GM12864 (cell line): ENCODE measurements at regions not wholly inside any gene's neighbourhood (a gene's known extent, or its start where the extent isn't known, plus 50 kb on each side); places are given as distances from the start of the nearest gene placed in this dataset.

Experiments
- DNase-seq: peaks from one replicate; pipeline ENCODE4 v3.0.0-alpha.2; 2011; ENCODE audit warnings: low read depth
- H3K4me3 ChIP-seq: 2 replicates; pipeline ENCODE4 v1.5.1; 2011; ENCODE audit warnings: mild to moderate bottlenecking, low read depth, low read length, control low read depth
- CTCF ChIP-seq: IDR thresholded peaks from 2 replicates; pipeline ENCODE4 v1.5.1; 2011; ENCODE audit warnings: low read depth, mild to moderate bottlenecking, moderate library complexity, low read length, control low read depth, inconsistent platforms; ENCODE audit errors: missing control alignments

GRCh38 chr5:50922942-50923767 lies 256.7 kb downstream of the PARP8 start:
- H3K4me3 ChIP-seq: no peak overlapping the region
- peak; percentile 1 for TF ChIP-seq CTCF
- DNase-seq: no peak

- no peak overlapping the region for H3K4me3 ChIP-seq
- no peak for DNase-seq
- TF ChIP-seq CTCF: no peak
These were observed 257.5 kb downstream of the PARP8 start for GRCh38 chr5:50923768-50924494.

- no peak for TF ChIP-seq CTCF
- no peak for DNase-seq
- no peak overlapping the region for H3K4me3 ChIP-seq
These were observed 261.5 kb downstream of the PARP8 start for GRCh38 chr5:50927953-50928352.

GRCh38 chr5:50929174-50929573 lies 262.7 kb downstream of the PARP8 start:
- no peak for TF ChIP-seq CTCF
- no peak overlapping the region for H3K4me3 ChIP-seq
- no peak for DNase-seq

DNA sequence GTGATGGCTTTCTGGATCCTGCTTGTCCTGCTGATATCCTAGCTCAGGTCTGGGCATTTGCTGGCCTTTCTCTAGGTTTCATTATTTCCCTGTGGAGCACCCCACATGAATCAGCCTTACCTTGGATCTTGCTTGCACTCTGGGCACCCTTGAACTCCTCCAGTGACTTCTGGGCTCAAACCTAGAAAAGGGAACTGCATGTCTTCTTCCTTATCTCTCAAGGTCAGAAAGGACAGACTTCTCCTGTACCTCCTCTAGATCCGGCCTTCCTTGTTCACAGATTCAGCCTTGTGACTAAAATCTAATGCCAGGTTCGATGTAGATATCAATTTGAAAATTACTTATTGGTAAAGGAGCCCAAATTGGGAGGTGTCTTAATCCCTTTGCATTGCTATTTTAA lies 267.9 kb downstream of the PARP8 start:
- no peak for DNase-seq

DNA sequence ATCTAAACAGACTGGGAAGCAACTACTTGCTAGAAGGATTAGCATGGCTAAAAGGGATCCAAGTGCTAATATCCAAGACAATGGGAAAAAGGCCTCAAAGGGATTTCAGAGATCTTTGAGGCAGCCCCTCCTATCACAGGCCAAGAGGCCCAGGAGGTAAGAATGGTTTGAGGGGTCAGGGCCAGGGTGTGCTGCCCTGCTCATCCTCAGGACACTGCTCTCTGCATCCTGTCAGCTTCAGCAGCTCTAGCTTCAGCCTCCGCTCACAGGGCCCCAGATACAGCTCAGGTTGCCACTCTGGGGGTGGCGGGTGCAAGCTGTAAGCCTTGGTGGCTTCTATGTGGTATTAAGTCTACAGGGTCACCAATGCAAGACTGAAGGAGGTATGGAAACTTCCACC lies 278.7 kb downstream of the PARP8 start:
- no peak overlapping the region for H3K4me3 ChIP-seq
- no peak for TF ChIP-seq CTCF
- no peak for DNase-seq

More for the DNA sequence above, 267.9 kb downstream of the PARP8 start:
- H3K4me3 ChIP-seq: no peak overlapping the region
- no peak for TF ChIP-seq CTCF
